Natural killer cell (primary cell): ENCODE measurements at regions not wholly inside any gene's neighbourhood (a gene's known extent, or its start where the extent isn't known, plus 50 kb on each side); places are given as distances from the start of the nearest gene placed in this dataset.

Experiments
- ATAC-seq, 3 donors: fragments of 150-1000 bp in 2 of 3; fragments of 200-7000 bp in 1 of 3; cut with Tn5 transposase; 1 replicate in 1 of 3; 2 replicates in 2 of 3; pipeline ENCODE4 v1.10.0; 2021; ENCODE audit warnings: mild to moderate bottlenecking in 2 of 3, moderate library complexity in 2 of 3
- DNase-seq, 2 donors: peaks; one replicate each; pipeline versions ENCODE4 v3.0.0 to v3.0.0-alpha.2; 2013 to 2021; ENCODE audit warnings: mixed read lengths in 1 of 2
- H3K27ac ChIP-seq: one replicate; pipeline ENCODE4 v1.5.1; 2013; ENCODE audit warnings: mild to moderate bottlenecking, low read length
- H3K27me3 ChIP-seq: one replicate; pipeline ENCODE4 v1.6.1; 2013; ENCODE audit warnings: low read length; ENCODE audit not compliant: control insufficient read depth, insufficient read depth
- H3K36me3 ChIP-seq: one replicate; pipeline ENCODE4 v1.6.1; 2013; ENCODE audit warnings: low read length; ENCODE audit not compliant: control insufficient read depth, insufficient read depth
- H3K4me1 ChIP-seq: one replicate; pipeline ENCODE4 v1.6.1; 2013; ENCODE audit warnings: low read length; ENCODE audit not compliant: control insufficient read depth, insufficient read depth
- H3K4me3 ChIP-seq: one replicate; pipeline ENCODE4 v1.5.1; 2013; ENCODE audit warnings: low read length
- H3K9me3 ChIP-seq: one replicate; pipeline ENCODE4 v1.6.1; 2013; ENCODE audit warnings: low read length; ENCODE audit not compliant: control insufficient read depth, insufficient read depth
- H3K27ac Mint-ChIP-seq, 2 donors: one replicate each; pipeline ENCODE4 v1.8.0; 2022; ENCODE audit warnings: mild to moderate bottlenecking in 2 of 2, mixed read lengths in 2 of 2, moderate library complexity in 1 of 2
- H3K27me3 Mint-ChIP-seq, 2 donors: one replicate each; pipeline ENCODE4 v1.8.0; 2022; ENCODE audit warnings: low read depth in 2 of 2, mixed read lengths in 2 of 2
- H3K36me3 Mint-ChIP-seq: one replicate; pipeline ENCODE4 v1.8.0; 2022; ENCODE audit warnings: mixed read lengths
- H3K4me1 Mint-ChIP-seq, 2 donors: one replicate each; pipeline ENCODE4 v1.8.0; 2022; ENCODE audit warnings: mixed read lengths in 2 of 2
- H3K4me3 Mint-ChIP-seq: one replicate; pipeline ENCODE4 v1.8.0; 2022; ENCODE audit warnings: mild to moderate bottlenecking, moderate library complexity, mixed read lengths
- H3K9me3 Mint-ChIP-seq, 2 donors: one replicate each; pipeline ENCODE4 v1.8.0; 2022; ENCODE audit warnings: mixed read lengths in 2 of 2
- WGBS: methylation state at CpG from one replicate; pipeline ENCODE4 v1.1.7; 2013; ENCODE audit warnings: missing lambda C conversion rate; ENCODE audit not compliant: insufficient coverage; 5-methylcytosine and 5-hydroxymethylcytosine counted together
- intact Hi-C: fragments of 100-400 bp; cut with micrococcal nuclease; formaldehyde crosslinking; loops from one replicate; pipeline ENCODE4 v1.14.2; 2022
- TF ChIP-seq, protein P1 (sequence below): fragments of 200-600 bp; IDR thresholded peaks from one replicate; pipeline ENCODE4 v1.8.0; 2022; ENCODE audit warnings: antibody characterized with exemption

GRCh38 chr2:61640406-61640805 is 102.2 kb upstream of the XPO1 start:
- no peaks in the 10 kb centered on the region for H3K9me3 Mint-ChIP-seq
- H3K4me3 Mint-ChIP-seq = no peak overlapping the region
- 98% methylated on average over 2 of the region's 2 CpGs for WGBS
- no peaks in the 10 kb centered on the region for H3K4me1 Mint-ChIP-seq
- Histone ChIP-seq H3K27me3 (no peaks in the 10 kb centered on the region), H3K27ac (no peak overlapping the region), H3K9me3 (no peaks in the 10 kb centered on the region), H3K36me3 (no peaks in the 10 kb centered on the region), H3K4me3 (no peak overlapping the region), H3K4me1 (no peaks in the 10 kb centered on the region)
- H3K27me3 Mint-ChIP-seq = no peaks in the 10 kb centered on the region
- DNase-seq (no peak), ATAC-seq (no peak)
- intact Hi-C loops = no loop called here
- TF ChIP-seq, protein P1, sequence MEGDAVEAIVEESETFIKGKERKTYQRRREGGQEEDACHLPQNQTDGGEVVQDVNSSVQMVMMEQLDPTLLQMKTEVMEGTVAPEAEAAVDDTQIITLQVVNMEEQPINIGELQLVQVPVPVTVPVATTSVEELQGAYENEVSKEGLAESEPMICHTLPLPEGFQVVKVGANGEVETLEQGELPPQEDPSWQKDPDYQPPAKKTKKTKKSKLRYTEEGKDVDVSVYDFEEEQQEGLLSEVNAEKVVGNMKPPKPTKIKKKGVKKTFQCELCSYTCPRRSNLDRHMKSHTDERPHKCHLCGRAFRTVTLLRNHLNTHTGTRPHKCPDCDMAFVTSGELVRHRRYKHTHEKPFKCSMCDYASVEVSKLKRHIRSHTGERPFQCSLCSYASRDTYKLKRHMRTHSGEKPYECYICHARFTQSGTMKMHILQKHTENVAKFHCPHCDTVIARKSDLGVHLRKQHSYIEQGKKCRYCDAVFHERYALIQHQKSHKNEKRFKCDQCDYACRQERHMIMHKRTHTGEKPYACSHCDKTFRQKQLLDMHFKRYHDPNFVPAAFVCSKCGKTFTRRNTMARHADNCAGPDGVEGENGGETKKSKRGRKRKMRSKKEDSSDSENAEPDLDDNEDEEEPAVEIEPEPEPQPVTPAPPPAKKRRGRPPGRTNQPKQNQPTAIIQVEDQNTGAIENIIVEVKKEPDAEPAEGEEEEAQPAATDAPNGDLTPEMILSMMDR = no peak
- H3K27ac Mint-ChIP-seq = no peak overlapping the region
- H3K36me3 Mint-ChIP-seq = no peaks in the 10 kb centered on the region

- DNase-seq = no peak
- H3K4me3 Mint-ChIP-seq = no peak overlapping the region
These were observed 101.6 kb upstream of the XPO1 start for GRCh38 chr2:61639721-61640120.

DNA sequence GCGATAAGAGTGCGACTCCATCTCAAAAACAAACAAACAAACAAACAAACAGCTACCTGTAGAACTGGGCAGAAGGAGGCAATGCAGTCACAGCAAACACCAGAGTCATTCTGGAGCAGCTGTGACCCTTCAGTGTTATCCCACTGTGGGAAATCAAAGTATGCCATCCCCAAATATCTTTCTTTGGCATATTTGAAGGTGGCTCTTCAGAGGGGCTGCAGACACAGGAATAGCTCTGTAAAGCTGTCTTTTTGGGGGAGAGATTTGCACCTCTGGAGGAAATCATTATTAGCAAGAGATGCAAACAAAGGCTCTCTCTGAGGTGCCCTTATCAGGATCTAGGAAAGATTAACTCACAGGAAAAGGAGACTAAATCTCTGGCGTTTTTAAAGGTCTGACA is 98.5 kb upstream of the XPO1 start:
- H3K27me3 ChIP-seq = no peaks in the 10 kb centered on the region
- H3K4me1 Mint-ChIP-seq = no peaks in the 10 kb centered on the region
- no peaks in the 10 kb centered on the region for H3K4me1 ChIP-seq
- H3K27me3 Mint-ChIP-seq = no peaks in the 10 kb centered on the region
- DNase-seq = no peak
- no peaks in the 10 kb centered on the region for H3K9me3 ChIP-seq
- no peak overlapping the region for H3K27ac ChIP-seq
- H3K9me3 Mint-ChIP-seq = no peaks in the 10 kb centered on the region
- no peak for ATAC-seq
- no peak overlapping the region for H3K4me3 Mint-ChIP-seq
- 74% methylated on average over 3 of the region's 3 CpGs for WGBS
- no peaks in the 10 kb centered on the region for H3K36me3 ChIP-seq
- H3K4me3 ChIP-seq = no peak overlapping the region
- H3K27ac Mint-ChIP-seq = no peak overlapping the region
- no peaks in the 10 kb centered on the region for H3K36me3 Mint-ChIP-seq
- TF ChIP-seq, protein P1 = no peak
- intact Hi-C loops = no loop called here

More at GRCh38 chr2:61639721-61640120, 101.6 kb upstream of the XPO1 start:
- Histone ChIP-seq H3K36me3 (no peaks in the 10 kb centered on the region), H3K27me3 (no peaks in the 10 kb centered on the region), H3K27ac (no peak overlapping the region), H3K9me3 (no peaks in the 10 kb centered on the region), H3K4me3 (no peak overlapping the region), H3K4me1 (no peaks in the 10 kb centered on the region)
- Mint-ChIP-seq H3K4me1 (no peaks in the 10 kb centered on the region), H3K27me3 (no peaks in the 10 kb centered on the region), H3K27ac (no peak overlapping the region), H3K9me3 (no peaks in the 10 kb centered on the region), H3K36me3 (no peaks in the 10 kb centered on the region)
- intact Hi-C loops = no loop called here
- TF ChIP-seq, protein P1 = no peak
- ATAC-seq = no peak
- 94% methylated on average over 9 of the region's 9 CpGs for WGBS

- H3K9me3 Mint-ChIP-seq = no peaks in the 10 kb centered on the region
- WGBS = 78% methylated on average over 3 of the region's 5 CpGs
- TF ChIP-seq, protein P1 = no peak
- Histone ChIP-seq H3K4me3 (no peak overlapping the region), H3K27me3 (no peaks in the 10 kb centered on the region), H3K27ac (no peak overlapping the region), H3K4me1 (no peaks in the 10 kb centered on the region), H3K9me3 (no peaks in the 10 kb centered on the region), H3K36me3 (no peaks in the 10 kb centered on the region)
- no peak for ATAC-seq
- intact Hi-C loops = no loop called here
- no peaks in the 10 kb centered on the region for H3K4me1 Mint-ChIP-seq
- no peak overlapping the region for H3K27ac Mint-ChIP-seq
- no peak overlapping the region for H3K4me3 Mint-ChIP-seq
- no peak for DNase-seq
- H3K27me3 Mint-ChIP-seq = no peaks in the 10 kb centered on the region
- no peaks in the 10 kb centered on the region for H3K36me3 Mint-ChIP-seq
These were observed 96.4 kb upstream of the XPO1 start for GRCh38 chr2:61634512-61634911.
